ENCODE measurements at regions not wholly inside any gene's neighbourhood (a gene's known extent, or its start where the extent isn't known, plus 50 kb on each side); places are given as distances from the start of the nearest gene placed in this dataset. TPM values are rescaled to one million over a fixed set of nuclear protein-coding genes. Genes with fewer than 3 reads are reported as not detected.

DNA sequence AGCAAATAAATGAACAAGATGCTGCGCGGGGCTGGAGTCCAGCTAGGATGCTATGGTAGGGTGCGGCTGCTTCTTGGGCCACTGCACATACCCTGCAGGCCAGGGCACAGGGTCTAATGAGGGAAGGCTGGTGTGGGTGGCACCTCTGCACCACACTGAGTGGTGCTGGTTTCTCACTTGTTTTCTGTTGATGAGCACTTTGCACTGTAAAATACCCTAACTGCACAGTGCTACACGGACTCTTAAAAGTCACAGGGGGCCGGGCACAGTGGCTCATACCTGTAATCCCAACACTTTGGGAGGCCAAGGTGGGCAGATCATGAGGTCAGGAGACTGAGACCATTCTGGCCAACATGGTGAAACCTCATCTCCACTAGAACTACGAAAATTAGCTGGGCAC, 52.7 kb upstream of the DMRT1 start:
- no peaks in the 10 kb centered on the region for H3K36me3 Mint-ChIP-seq (ENCODE audit: low read depth)

More for the DNA sequence above, 52.7 kb upstream of the DMRT1 start:
- no peak overlapping the region for H3K4me3 ChIP-seq
- DNase-seq (ENCODE audit: low spot score) (no peak), ATAC-seq (no peak)
- H3K4me1 ChIP-seq (ENCODE audit: insufficient read depth) = peaks cover 5% of the 10 kb centered on the region
- Mint-ChIP-seq H3K4me3 (no peak overlapping the region), H3K27ac (no peak overlapping the region), H3K9me3 (no peaks in the 10 kb centered on the region), H3K27me3 (ENCODE audit: insufficient read depth, low read depth, poor library complexity) (peaks cover 2% of the 10 kb centered on the region), H3K4me1 (peaks cover 3% of the 10 kb centered on the region; the same call in 2 of the 3 replicates)
- H3K36me3 ChIP-seq (ENCODE audit: insufficient read depth) = no peaks in the 10 kb centered on the region
- no peaks in the 10 kb centered on the region for H3K27me3 ChIP-seq (ENCODE audit: insufficient read depth)
- H4K20me1 ChIP-seq (replicated peaks; ENCODE audit: insufficient read depth) = no peaks in the 10 kb centered on the region
- no peak for TF ChIP-seq ZNF331 (CRISPR knock-in tag; IDR thresholded peaks at IDR 0.05; ENCODE audit: low read depth)
- TF ChIP-seq ETS1 (IDR thresholded peaks at IDR 0.05) = no peak
- no peak for TF ChIP-seq EZH2phosphoT487 (IDR thresholded peaks at IDR 0.05; ENCODE audit: unreplicated experiment)
- no peak for TF ChIP-seq POLR2AphosphoS5 (IDR thresholded peaks at IDR 0.05; ENCODE audit: low read depth)
- no peak for TF ChIP-seq NANOG (IDR thresholded peaks at IDR 0.05; ENCODE audit: borderline replicate concordance)
- no peak for TF ChIP-seq EZH2 (IDR thresholded peaks at IDR 0.05; ENCODE audit: low read depth, unreplicated experiment)
- no peak for TF ChIP-seq STAT1 (IDR thresholded peaks at IDR 0.05; ENCODE audit: unreplicated experiment)
- no peaks in the 10 kb centered on the region for H3K9me2 ChIP-seq (ENCODE audit: insufficient read depth)
- H3F3A ChIP-seq (replicated peaks; ENCODE audit: low read depth) = no peaks in the 10 kb centered on the region
- no peaks in the 10 kb centered on the region for H3K79me2 ChIP-seq (replicated peaks; ENCODE audit: insufficient read depth)
- H3K27ac ChIP-seq (ENCODE audit: low read depth) = no peak overlapping the region
- H2AFZ ChIP-seq = no peak overlapping the region
- H3K4me2 ChIP-seq = no peak overlapping the region

Small RNAs in the stretch of these regions (small RNA-seq; reads per million reads assigned to genes)
- gene AL392089.1 (ENCODE audit: low replicate concordance) = not detected
- not detected for gene RNU6-1327P (ENCODE audit: low replicate concordance)

All from GM23338 (cell line).